ENCODE measurements at regions not wholly inside any gene's neighbourhood (a gene's known extent, or its start where the extent isn't known, plus 50 kb on each side); places are given as distances from the start of the nearest gene placed in this dataset.

DNA sequence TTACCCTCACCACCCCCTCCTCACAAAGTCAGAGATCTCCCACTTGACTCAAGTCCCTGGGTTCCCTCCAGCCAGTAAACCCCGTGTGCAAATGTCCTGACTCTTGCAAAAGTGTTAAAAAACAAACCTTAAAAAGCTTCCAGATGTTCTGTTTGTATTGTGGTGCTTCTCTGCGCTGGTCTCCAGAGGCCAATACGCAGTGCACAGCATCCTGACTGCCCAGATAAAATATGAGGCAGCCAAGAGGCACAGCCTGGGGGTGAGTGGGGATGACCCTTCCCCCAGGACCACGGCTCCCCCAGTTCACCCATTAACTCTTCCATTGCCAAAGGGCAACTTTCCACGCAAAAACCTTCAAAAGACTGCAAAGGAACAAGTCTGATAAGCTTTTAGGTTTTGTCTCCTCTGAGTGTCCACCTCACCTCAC, 291.8 kb downstream of the SOX9 start:
- no TSS peak for BruUV-seq (replicated peaks)
- Histone ChIP-seq H3K79me2 (ENCODE audit: control insufficient read depth, insufficient read depth, low read length) (no peaks in the 10 kb centered on the region), H3K4me3 (replicated peaks in 1 of 3; ENCODE audit: insufficient read depth in 1 of 3, low read depth in 1 of 3, low read length in 3 of 3) (no peak overlapping the region), H3K9me3 (replicated peaks; ENCODE audit: control insufficient read depth, insufficient read depth, low read length) (no peaks in the 10 kb centered on the region), H3K9me1 (replicated peaks; ENCODE audit: control insufficient read depth, extremely low read depth, insufficient read depth, low read length) (no peaks in the 10 kb centered on the region), H3K9ac (replicated peaks; ENCODE audit: extremely low read depth, insufficient read depth, low read length) (no peak overlapping the region), H3K27ac (ENCODE audit: insufficient read depth, low read depth, low read length) (no peak overlapping the region), H3K36me3 (ENCODE audit: control insufficient read depth in 2 of 2, extremely low read depth in 1 of 2, insufficient read depth in 2 of 2, low read length in 2 of 2) (no peaks in the 10 kb centered on the region), H2AFZ (ENCODE audit: low read depth, low read length) (no peak overlapping the region), H4K20me1 (replicated peaks; ENCODE audit: control insufficient read depth, extremely low read depth, insufficient read depth, low read length) (no peaks in the 10 kb centered on the region), H3K27me3 (ENCODE audit: control insufficient read depth in 2 of 2, insufficient read depth in 2 of 2, low read length in 2 of 2) (no peaks in the 10 kb centered on the region), H3K4me1 (ENCODE audit: control insufficient read depth, extremely low read depth, insufficient read depth, low read length) (peaks cover 4% of the 10 kb centered on the region), H3K4me2 (ENCODE audit: insufficient read depth, low read length) (no peak overlapping the region)
- FAIRE-seq = no peak
- POLR2A ChIA-PET = no interaction called here
- CTCF ChIA-PET = no interaction called here
- dilution Hi-C loops (cut with MboI; ENCODE audit: extremely low pct_ligation_motif_present, low sequenced_read_pairs) (no loop called here), intact Hi-C loops (cut with micrococcal nuclease) (no loop called here)
- TF ChIP-seq POLR2A (IDR thresholded peaks at IDR 0.05; ENCODE audit: low read depth, low read length) (no peak), MYC (IDR thresholded peaks at IDR 0.05; ENCODE audit: low read depth, low read length) (no peak), JUN (IDR thresholded peaks at IDR 0.05; ENCODE audit: borderline replicate concordance, insufficient read depth, insufficient read length, low read depth) (no peak), FOS (IDR thresholded peaks at IDR 0.05; ENCODE audit: borderline replicate concordance, insufficient read depth, low read length) (no peak), EZH2 (IDR thresholded peaks at IDR 0.05; ENCODE audit: borderline replicate concordance, low read depth, low read length, severe bottlenecking) (no peak), GATA2 (IDR thresholded peaks at IDR 0.05; ENCODE audit: insufficient read depth, insufficient read length, low read depth, low read length) (no peak), POLR2AphosphoS5 (IDR thresholded peaks at IDR 0.05; ENCODE audit: insufficient read depth, low read depth, low read length) (no peak)
- TF ChIP-seq, protein P1, sequence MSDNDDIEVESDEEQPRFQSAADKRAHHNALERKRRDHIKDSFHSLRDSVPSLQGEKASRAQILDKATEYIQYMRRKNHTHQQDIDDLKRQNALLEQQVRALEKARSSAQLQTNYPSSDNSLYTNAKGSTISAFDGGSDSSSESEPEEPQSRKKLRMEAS (IDR thresholded peaks at IDR 0.05; ENCODE audit: insufficient read depth, insufficient read length) = no peak
- TF ChIP-seq, protein P2, sequence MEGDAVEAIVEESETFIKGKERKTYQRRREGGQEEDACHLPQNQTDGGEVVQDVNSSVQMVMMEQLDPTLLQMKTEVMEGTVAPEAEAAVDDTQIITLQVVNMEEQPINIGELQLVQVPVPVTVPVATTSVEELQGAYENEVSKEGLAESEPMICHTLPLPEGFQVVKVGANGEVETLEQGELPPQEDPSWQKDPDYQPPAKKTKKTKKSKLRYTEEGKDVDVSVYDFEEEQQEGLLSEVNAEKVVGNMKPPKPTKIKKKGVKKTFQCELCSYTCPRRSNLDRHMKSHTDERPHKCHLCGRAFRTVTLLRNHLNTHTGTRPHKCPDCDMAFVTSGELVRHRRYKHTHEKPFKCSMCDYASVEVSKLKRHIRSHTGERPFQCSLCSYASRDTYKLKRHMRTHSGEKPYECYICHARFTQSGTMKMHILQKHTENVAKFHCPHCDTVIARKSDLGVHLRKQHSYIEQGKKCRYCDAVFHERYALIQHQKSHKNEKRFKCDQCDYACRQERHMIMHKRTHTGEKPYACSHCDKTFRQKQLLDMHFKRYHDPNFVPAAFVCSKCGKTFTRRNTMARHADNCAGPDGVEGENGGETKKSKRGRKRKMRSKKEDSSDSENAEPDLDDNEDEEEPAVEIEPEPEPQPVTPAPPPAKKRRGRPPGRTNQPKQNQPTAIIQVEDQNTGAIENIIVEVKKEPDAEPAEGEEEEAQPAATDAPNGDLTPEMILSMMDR (IDR thresholded peaks at IDR 0.05; ENCODE audit: extremely low read depth in 1 of 2, insufficient read depth in 1 of 2, low read depth in 1 of 2, low read length in 2 of 2) = no peak
- no peak for DNase-seq (ENCODE audit: low read depth, low spot score)
